ENCODE measurements at regions not wholly inside any gene's neighbourhood (a gene's known extent, or its start where the extent isn't known, plus 50 kb on each side); places are given as distances from the start of the nearest gene placed in this dataset.
"Not testable (repeated sequence)": the region's sequence is repeated elsewhere in the genome, so short reads cannot be mapped to it uniquely, and the experiment has no call there.

GRCh38 chr19:28319918-28320317, 893.0 kb downstream of the UQCRFS1 start:
- no peak for DNase-seq (ENCODE audit: low read depth)

GRCh38 chr19:28319227-28319626, 893.7 kb downstream of the UQCRFS1 start:
- no peak for DNase-seq (ENCODE audit: low read depth)

GRCh38 chr19:28318469-28319179, 894.3 kb downstream of the UQCRFS1 start:
- no peak for DNase-seq (ENCODE audit: low read depth)

- DNase-seq (ENCODE audit: low read depth) = no peak
Measured at GRCh38 chr19:28316464-28316863, 896.5 kb downstream of the UQCRFS1 start.

GRCh38 chr19:28314756-28315155, 898.2 kb downstream of the UQCRFS1 start:
- DNase-seq (ENCODE audit: low read depth) = no peak

- no peak for DNase-seq (ENCODE audit: low read depth)
Measured at GRCh38 chr19:28314287-28314686, 898.7 kb downstream of the UQCRFS1 start.

GRCh38 chr19:28313633-28314032, 899.3 kb downstream of the UQCRFS1 start:
- no peak for DNase-seq (ENCODE audit: low read depth)

- no peak for DNase-seq (ENCODE audit: low read depth)
Measured at GRCh38 chr19:28312269-28312668, 900.7 kb downstream of the UQCRFS1 start.

GRCh38 chr19:28310829-28311228, 902.1 kb downstream of the UQCRFS1 start:
- not testable (repeated sequence) for DNase-seq (ENCODE audit: low read depth)

GRCh38 chr19:28309070-28309469, 903.9 kb downstream of the UQCRFS1 start:
- no peak for DNase-seq (ENCODE audit: low read depth)

- DNase-seq (ENCODE audit: low read depth) = no peak
Measured at GRCh38 chr19:28307963-28308362, 905.0 kb downstream of the UQCRFS1 start.

- no peak for DNase-seq (ENCODE audit: low read depth)
Measured at GRCh38 chr19:28307487-28307886, 905.5 kb downstream of the UQCRFS1 start.

GRCh38 chr19:28305513-28305912, 907.4 kb downstream of the UQCRFS1 start:
- DNase-seq (ENCODE audit: low read depth) = no peak

GRCh38 chr19:28303502-28303901, 909.4 kb downstream of the UQCRFS1 start:
- no peak for DNase-seq (ENCODE audit: low read depth)

GRCh38 chr19:28301961-28302360, 911.0 kb downstream of the UQCRFS1 start:
- DNase-seq (ENCODE audit: low read depth) = no peak

- no peak for DNase-seq (ENCODE audit: low read depth)
Measured at GRCh38 chr19:28301463-28301862, 911.5 kb downstream of the UQCRFS1 start.

- no peak for DNase-seq (ENCODE audit: low read depth)
Measured at GRCh38 chr19:28299649-28300048, 913.3 kb downstream of the UQCRFS1 start.

- no peak for DNase-seq (ENCODE audit: low read depth)
Measured at GRCh38 chr19:28297586-28298157, 915.3 kb downstream of the UQCRFS1 start.

- no peak for DNase-seq (ENCODE audit: low read depth)
Measured at GRCh38 chr19:28297036-28297435, 915.9 kb downstream of the UQCRFS1 start.

GRCh38 chr19:28296506-28296905, 916.4 kb downstream of the UQCRFS1 start:
- DNase-seq (ENCODE audit: low read depth) = peak; percentile 5

GRCh38 chr19:28294975-28295374, 918.0 kb downstream of the UQCRFS1 start:
- DNase-seq (ENCODE audit: low read depth) = not testable (repeated sequence)

GRCh38 chr19:28294395-28294794, 918.6 kb downstream of the UQCRFS1 start:
- DNase-seq (ENCODE audit: low read depth) = no peak

GRCh38 chr19:28293685-28294084, 919.3 kb downstream of the UQCRFS1 start:
- no peak for DNase-seq (ENCODE audit: low read depth)
